ENCODE measurements at regions not wholly inside any gene's neighbourhood (a gene's known extent, or its start where the extent isn't known, plus 50 kb on each side); places are given as distances from the start of the nearest gene placed in this dataset.
A peak's percentile ranks its signal among the peaks of the same experiment; 100 is the strongest.

GRCh38 chr6:21836277-21836676 lies 242.7 kb downstream of the SOX4 start:
- no peak overlapping the region for H3K27ac ChIP-seq (ENCODE audit: low read depth, low read length)
- H3K4me2 ChIP-seq (ENCODE audit: low read length) = no peak overlapping the region
- DNase-seq (ENCODE audit: low read depth) (no peak), FAIRE-seq (no peak)
- H3K36me3 ChIP-seq (ENCODE audit: insufficient read depth, low read length) = no peaks in the 10 kb centered on the region
- no peak overlapping the region for H3K9ac ChIP-seq (ENCODE audit: low read length)
- H4K20me1 ChIP-seq (ENCODE audit: insufficient read depth, low read length) = no peaks in the 10 kb centered on the region
- Mint-ChIP-seq H3K36me3 (ENCODE audit: low read depth, unreplicated experiment) (peaks cover 5% of the 10 kb centered on the region), H3K27ac (ENCODE audit: unreplicated experiment) (no peak overlapping the region), H3K4me3 (ENCODE audit: unreplicated experiment) (no peak overlapping the region), H3K9me3 (ENCODE audit: unreplicated experiment) (peaks cover 2% of the 10 kb centered on the region), H3K4me1 (ENCODE audit: low read depth, unreplicated experiment) (peaks cover 36% of the 10 kb centered on the region), H3K27me3 (ENCODE audit: low read depth, unreplicated experiment) (no peaks in the 10 kb centered on the region)
- no peaks in the 10 kb centered on the region for H3K79me2 ChIP-seq (ENCODE audit: insufficient read depth, low read length)
- H3K4me1 ChIP-seq (ENCODE audit: insufficient read depth, low read length) = peaks cover 20% of the 10 kb centered on the region
- H2AFZ ChIP-seq (ENCODE audit: low read depth, low read length) = no peak overlapping the region
- H3K4me3 ChIP-seq (ENCODE audit: insufficient read depth, low read depth, low read length) = no peak overlapping the region
- TF ChIP-seq EZH2 (IDR thresholded peaks at IDR 0.05; ENCODE audit: insufficient read depth, low read length) (no peak), CTCF (IDR thresholded peaks at IDR 0.05; ENCODE audit: insufficient read depth, low read depth, low read length) (no peak)
- H3K27me3 ChIP-seq (ENCODE audit: insufficient read depth, low read length) = no peaks in the 10 kb centered on the region
- H3K9me3 ChIP-seq (ENCODE audit: insufficient read depth, low read depth, low read length) = no peaks in the 10 kb centered on the region

- FAIRE-seq (no peak), DNase-seq (ENCODE audit: low read depth) (no peak)
- no peaks in the 10 kb centered on the region for H3K9me3 ChIP-seq (ENCODE audit: insufficient read depth, low read depth, low read length)
- TF ChIP-seq CTCF (IDR thresholded peaks at IDR 0.05; ENCODE audit: insufficient read depth, low read depth, low read length) = no peak
- no peak for TF ChIP-seq EZH2 (IDR thresholded peaks at IDR 0.05; ENCODE audit: insufficient read depth, low read length)
- H4K20me1 ChIP-seq (ENCODE audit: insufficient read depth, low read length) = no peaks in the 10 kb centered on the region
- H3K4me2 ChIP-seq (ENCODE audit: low read length) = no peak overlapping the region
- H3K27me3 ChIP-seq (ENCODE audit: insufficient read depth, low read length) = no peaks in the 10 kb centered on the region
- Mint-ChIP-seq H3K36me3 (ENCODE audit: low read depth, unreplicated experiment) (peaks cover 9% of the 10 kb centered on the region), H3K9me3 (ENCODE audit: unreplicated experiment) (peaks cover 2% of the 10 kb centered on the region), H3K4me1 (ENCODE audit: low read depth, unreplicated experiment) (peaks cover 31% of the 10 kb centered on the region), H3K27me3 (ENCODE audit: low read depth, unreplicated experiment) (no peaks in the 10 kb centered on the region), H3K27ac (ENCODE audit: unreplicated experiment) (no peak overlapping the region), H3K4me3 (ENCODE audit: unreplicated experiment) (no peak overlapping the region)
- H3K4me3 ChIP-seq (ENCODE audit: insufficient read depth, low read depth, low read length) = no peak overlapping the region
- no peaks in the 10 kb centered on the region for H3K36me3 ChIP-seq (ENCODE audit: insufficient read depth, low read length)
- no peaks in the 10 kb centered on the region for H3K79me2 ChIP-seq (ENCODE audit: insufficient read depth, low read length)
- H3K4me1 ChIP-seq (ENCODE audit: insufficient read depth, low read length) = peaks cover 15% of the 10 kb centered on the region
- H2AFZ ChIP-seq (ENCODE audit: low read depth, low read length) = no peak overlapping the region
- no peak overlapping the region for H3K27ac ChIP-seq (ENCODE audit: low read depth, low read length)
- H3K9ac ChIP-seq (ENCODE audit: low read length) = no peak overlapping the region
Observed at GRCh38 chr6:21836772-21837425, 243.3 kb downstream of the SOX4 start.

DNA sequence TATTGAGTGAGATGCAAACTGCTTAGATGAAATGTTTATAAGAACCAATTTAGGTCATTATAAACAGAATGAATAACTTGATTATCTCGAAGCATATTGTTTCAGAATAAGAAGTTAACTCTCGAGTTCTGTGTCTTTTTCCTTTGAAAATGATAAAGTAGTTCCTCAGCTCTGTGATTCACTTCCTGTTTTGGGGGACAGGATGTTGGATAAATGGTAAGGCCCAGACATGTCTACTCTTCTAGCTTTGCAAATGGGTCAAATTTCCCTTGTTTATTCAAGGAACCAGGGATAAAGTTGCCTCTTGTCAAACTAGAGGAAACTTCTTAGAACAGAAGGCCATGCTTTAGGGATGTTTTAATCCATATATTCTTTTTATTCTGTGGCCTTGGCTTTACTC lies 246.9 kb downstream of the SOX4 start:
- H4K20me1 ChIP-seq (ENCODE audit: insufficient read depth, low read length) = no peaks in the 10 kb centered on the region
- H3K79me2 ChIP-seq (ENCODE audit: insufficient read depth, low read length) = no peaks in the 10 kb centered on the region
- no peak overlapping the region for H3K4me3 Mint-ChIP-seq (ENCODE audit: unreplicated experiment)
- peak overlapping the region; percentile 84 for H3K27ac Mint-ChIP-seq (ENCODE audit: unreplicated experiment)
- H3K36me3 ChIP-seq (ENCODE audit: insufficient read depth, low read length) = no peaks in the 10 kb centered on the region
- no peak for TF ChIP-seq EZH2 (IDR thresholded peaks at IDR 0.05; ENCODE audit: insufficient read depth, low read length)
- no peak for TF ChIP-seq CTCF (IDR thresholded peaks at IDR 0.05; ENCODE audit: insufficient read depth, low read depth, low read length)
- no peak overlapping the region for H3K4me3 ChIP-seq (ENCODE audit: insufficient read depth, low read depth, low read length)
- no peak for FAIRE-seq
- DNase-seq (ENCODE audit: low read depth) = peak; percentile 66
- peaks cover 8% of the 10 kb centered on the region for H3K4me1 ChIP-seq (ENCODE audit: insufficient read depth, low read length)
- no peak overlapping the region for H3K9ac ChIP-seq (ENCODE audit: low read length)
- H3K4me1 Mint-ChIP-seq (ENCODE audit: low read depth, unreplicated experiment) = peaks cover 34% of the 10 kb centered on the region
- H3K9me3 ChIP-seq (ENCODE audit: insufficient read depth, low read depth, low read length) = no peaks in the 10 kb centered on the region
- peak overlapping the region; percentile 37 for H2AFZ ChIP-seq (ENCODE audit: low read depth, low read length)
- no peaks in the 10 kb centered on the region for H3K27me3 Mint-ChIP-seq (ENCODE audit: low read depth, unreplicated experiment)
- peaks cover 2% of the 10 kb centered on the region for H3K9me3 Mint-ChIP-seq (ENCODE audit: unreplicated experiment)
- peak overlapping the region; percentile 34 for H3K4me2 ChIP-seq (ENCODE audit: low read length)
- H3K27me3 ChIP-seq (ENCODE audit: insufficient read depth, low read length) = no peaks in the 10 kb centered on the region
- H3K27ac ChIP-seq (ENCODE audit: low read depth, low read length) = peak overlapping the region; percentile 20
- H3K36me3 Mint-ChIP-seq (ENCODE audit: low read depth, unreplicated experiment) = peaks cover 6% of the 10 kb centered on the region
